HG03378 (cell line): ENCODE measurements at regions not wholly inside any gene's neighbourhood (a gene's known extent, or its start where the extent isn't known, plus 50 kb on each side); places are given as distances from the start of the nearest gene placed in this dataset.

Source experiments
- ATAC-seq: cut with Tn5 transposase; IDR thresholded peaks from one replicate; pipeline ENCODE4 v1.9.1; 2021; ENCODE audit warnings: mild to moderate bottlenecking, moderate library complexity; ENCODE audit not compliant: unreplicated experiment

- ATAC-seq, result no peak
These were observed 235.8 kb upstream of the MIR17HG start for GRCh38 chr13:91111476-91112200.

DNA sequence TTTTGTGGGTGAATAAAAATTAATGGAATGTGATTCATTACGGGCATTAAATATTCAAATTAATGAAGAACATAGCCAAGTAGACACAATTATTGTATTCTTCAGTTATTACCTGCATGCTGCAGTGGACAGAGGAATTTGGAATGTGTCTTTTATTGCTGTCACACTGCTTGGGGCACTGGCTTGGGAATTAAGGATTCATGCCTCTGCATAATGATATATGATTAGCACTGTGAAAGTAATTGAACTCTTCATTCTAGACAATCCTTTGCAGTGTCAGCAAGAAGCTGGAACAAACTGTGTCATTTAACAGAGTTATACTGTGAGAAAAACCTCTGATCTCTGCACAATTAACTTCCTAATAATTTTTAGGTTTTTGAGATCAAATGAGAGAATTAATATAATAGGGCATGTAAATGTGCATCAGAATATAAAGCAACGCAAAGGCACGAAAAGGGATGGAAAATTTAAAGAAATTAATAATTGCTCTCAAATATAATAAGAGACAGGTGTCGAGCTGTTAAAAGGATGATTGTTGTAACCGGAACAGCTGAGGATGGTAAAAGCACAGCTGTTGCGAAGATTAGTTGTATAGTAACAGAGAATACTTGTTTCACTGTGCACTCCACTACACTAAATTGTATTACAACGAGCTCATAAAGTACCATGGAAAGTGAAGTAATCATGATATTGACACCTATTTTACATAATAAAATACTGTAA lies 235.1 kb upstream of the MIR17HG start:
- ATAC-seq, result no peak

DNA sequence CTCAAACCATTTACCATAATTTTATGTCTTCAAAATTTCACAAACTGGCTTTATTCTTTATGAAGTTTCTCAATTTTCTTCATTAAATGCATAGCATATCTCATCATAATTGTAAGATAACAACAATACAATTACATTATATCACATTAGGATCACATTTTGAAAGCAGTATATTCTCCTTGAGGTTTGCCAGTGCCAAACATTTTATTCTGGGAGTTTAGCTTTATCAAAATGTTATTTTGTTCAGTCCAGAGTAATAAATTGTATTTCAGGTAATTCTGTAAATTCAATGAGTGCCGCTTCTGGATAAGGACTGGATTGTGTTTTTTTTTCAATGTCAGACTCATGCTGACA lies 234.6 kb upstream of the MIR17HG start:
- ATAC-seq, result no peak

GRCh38 chr13:91115776-91116175 lies 231.7 kb upstream of the MIR17HG start:
- no peak for ATAC-seq

DNA sequence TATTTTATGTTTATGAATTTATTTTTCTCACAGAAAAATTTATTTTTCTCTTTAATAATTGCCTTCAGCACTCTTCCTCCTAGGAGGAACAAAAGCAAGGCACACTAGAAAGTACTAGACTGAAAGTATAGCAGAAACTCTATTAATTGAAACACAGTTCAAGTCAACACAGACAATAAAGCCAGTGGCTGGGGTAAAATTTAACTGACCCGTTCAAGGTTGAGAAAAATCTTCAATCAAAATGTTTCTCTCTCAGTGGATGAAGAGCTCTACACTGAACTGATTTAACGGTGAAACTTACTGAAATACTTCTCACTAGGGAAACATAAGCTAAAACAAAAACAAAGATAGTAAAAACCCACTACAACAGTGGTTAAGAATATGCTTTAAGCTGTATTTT lies 230.1 kb upstream of the MIR17HG start:
- ATAC-seq, result no peak

DNA sequence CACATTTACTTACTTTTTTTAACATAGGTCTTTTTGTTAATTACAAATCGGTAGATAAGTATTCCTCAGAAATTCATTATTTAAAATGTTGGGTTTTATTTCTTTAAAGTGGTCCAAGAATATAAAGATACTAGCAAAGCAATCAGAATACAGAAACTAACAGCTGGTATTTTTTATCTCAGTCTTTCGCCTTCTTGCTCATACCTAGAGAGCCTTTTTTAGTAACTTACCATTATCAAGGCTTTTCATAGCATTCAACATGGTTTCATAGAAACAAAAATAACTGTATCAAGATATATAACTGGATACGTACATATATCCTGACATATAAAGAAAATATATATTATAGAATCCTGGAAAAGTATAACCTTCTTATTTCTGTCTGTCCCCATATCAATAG lies 227.8 kb upstream of the MIR17HG start:
- peak; percentile 53 for ATAC-seq

DNA sequence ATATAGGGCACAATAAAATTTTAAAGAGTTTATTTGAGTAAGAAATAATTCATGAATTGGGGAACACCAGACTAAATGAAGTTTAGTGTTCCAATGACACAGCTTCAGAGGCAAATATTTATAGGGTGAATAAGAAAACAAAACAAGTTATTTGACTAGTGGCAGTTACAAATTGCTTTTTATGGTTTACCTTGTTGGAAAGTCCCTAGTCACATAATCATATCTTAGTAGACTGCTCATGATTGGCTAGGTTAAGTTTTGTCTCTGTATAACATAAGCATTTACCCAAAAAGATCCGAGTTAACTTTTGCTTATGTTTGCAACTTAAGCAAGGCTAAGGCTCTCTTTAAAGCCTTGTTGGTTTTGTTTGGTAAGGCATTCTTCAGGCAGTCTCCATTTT lies 224.7 kb upstream of the MIR17HG start:
- no peak for ATAC-seq

- peak; percentile 55 for ATAC-seq
These were observed 223.9 kb upstream of the MIR17HG start for GRCh38 chr13:91123456-91124127.

DNA sequence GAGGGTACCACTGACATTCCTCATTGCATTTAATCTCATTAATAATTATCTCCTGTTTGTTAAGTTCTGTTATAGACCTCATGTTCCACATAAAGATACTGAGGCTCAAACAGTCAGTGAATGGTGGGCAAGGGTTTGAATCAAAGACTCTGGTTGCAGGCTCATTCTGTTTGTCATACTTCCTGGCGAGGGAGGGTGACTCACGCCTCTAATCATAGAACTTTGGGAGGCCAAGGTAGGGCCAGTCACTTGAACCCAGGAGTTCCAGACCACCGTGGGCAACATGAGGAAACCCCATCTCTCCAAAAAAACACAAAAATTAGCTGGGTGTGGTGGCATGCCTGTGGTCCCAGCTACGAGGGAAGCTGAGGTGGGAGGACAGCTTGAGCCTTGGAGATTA lies 220.7 kb upstream of the MIR17HG start:
- ATAC-seq, result no peak

GRCh38 chr13:91127995-91128394 lies 219.5 kb upstream of the MIR17HG start:
- ATAC-seq, result no peak

DNA sequence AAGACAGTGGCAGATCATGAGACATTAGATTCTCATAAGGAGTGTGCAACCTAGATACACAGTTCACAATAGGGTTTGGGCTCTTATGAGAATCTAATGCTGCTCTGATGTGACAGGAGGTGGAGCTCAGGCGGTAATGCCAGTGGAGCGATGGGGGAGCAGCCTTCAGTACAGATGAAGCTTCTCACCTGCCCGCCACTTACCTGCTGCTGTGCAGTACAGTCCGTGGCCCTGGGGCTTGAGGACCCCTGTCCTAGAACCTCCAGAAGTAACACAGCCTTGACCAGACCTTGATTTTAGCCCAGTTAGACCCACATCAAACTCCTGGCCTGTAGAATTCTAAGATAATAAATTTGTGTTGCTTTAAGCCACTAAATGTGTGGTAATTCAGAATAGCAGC lies 215.1 kb upstream of the MIR17HG start:
- no peak for ATAC-seq

GRCh38 chr13:91132786-91133185 lies 214.7 kb upstream of the MIR17HG start:
- no peak for ATAC-seq

GRCh38 chr13:91133941-91134802 lies 213.3 kb upstream of the MIR17HG start:
- peak; percentile 91 for ATAC-seq

DNA sequence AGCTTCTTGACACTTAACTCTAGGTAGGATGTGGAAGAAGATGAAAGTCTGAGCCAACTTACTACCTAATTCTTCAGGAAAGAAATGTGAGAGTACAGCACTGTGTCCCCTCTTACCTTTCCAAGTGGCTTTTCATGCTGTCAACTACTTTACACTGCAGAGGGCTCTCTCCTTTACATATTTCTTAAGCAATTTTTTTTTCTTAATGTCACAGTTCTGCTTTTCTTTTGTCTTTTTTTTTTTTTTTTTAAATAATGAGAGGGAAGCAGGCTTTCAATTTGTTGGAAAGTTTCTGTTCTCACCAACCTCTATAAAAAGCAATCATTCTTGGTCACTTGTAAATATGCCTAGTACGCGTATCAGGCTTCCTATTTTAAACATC lies 212.7 kb upstream of the MIR17HG start:
- no peak for ATAC-seq

DNA sequence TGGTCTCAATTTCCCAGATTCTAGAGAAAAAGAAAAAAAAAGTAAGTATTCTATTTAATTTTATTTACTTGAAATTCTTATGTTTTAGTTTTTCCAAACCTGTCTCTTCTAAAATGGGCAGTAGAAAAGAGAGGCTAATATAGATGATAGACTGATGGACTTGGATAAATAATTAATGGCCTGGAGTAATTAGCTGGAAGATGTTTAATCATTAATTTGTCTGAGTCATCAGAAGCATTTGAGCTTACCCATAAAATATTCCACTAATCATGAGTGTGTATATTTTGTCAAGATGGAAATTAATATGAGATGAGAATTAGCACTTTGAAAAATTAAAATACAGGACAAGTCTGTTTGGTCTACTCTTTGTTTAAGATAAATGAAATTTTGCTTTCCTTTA lies 212.1 kb upstream of the MIR17HG start:
- ATAC-seq, result no peak

DNA sequence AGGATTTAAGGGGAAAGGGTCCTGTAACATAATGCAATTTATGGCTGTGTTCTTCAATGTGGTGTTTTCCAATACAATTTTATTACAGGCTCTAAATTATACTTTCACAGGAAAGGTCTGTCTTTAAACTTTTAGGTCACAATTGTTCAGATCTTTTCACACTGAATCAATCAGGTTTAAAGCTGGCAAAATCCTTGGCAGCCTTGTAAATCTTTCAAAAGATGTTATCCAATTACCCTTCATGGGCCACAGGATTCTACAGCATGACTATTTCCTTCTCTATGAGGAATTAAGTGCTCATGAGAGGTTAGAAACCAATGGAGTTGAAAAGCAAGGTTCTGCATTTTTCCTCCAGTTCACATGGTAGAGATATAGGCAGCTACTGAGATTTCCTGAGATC lies 211.5 kb upstream of the MIR17HG start:
- no peak for ATAC-seq

DNA sequence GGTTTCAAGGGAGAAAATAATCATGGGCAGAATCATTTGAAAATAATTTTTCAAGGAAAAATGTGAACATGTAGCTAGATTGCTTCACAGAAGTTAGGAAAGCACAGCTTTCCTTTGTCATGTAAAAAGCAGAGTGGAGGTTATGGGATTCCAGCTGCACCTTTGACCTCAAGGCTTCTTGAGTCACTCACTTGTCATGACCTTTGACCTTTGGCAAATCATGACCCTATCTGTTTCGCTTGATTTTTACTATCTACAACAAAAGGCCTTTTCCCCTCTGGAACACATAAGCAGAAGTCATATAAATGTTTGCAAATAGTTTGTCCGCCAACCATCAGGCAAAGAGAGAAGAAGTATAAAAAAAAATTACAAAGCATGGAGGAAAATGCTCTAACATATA lies 210.7 kb upstream of the MIR17HG start:
- no peak for ATAC-seq

DNA sequence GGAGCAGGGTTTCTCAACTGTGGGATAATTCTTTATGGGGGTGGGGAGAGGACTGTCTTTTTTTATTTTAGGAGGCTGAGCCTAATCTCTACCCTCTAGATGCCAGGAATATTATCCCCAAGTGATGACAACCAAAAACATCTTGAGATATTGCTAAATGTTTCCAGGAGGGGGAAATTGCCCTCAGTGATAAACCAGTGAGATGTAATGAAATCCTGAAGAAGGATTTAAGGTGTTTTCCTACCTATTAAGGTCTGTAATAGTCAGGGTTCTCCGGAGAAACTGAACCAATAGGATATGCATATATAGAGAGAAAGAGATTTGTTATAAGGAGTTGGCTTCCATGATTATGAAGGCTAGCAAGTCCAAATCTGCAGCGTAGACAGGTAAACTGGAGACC lies 208.3 kb upstream of the MIR17HG start:
- no peak for ATAC-seq

GRCh38 chr13:91141543-91142061 lies 205.9 kb upstream of the MIR17HG start:
- ATAC-seq, result no peak

DNA sequence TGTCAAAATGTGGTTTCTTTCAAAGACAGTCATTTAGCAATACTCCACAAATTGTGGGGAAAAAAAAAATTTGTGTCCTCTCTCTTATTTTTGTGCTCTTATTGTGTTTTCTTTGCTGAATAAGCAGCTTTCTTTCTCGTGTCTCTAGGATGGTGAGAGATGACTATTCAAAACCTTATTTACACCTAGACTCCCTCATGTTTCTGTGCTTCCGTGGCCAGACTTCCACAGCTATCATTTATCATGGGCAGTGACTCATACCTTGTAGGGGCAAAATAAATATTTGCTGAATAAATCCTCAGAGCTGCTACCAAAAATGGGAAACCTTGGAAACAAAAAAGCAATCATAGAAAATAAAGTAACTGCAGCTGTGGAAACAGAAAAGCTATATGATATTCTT lies 204.9 kb upstream of the MIR17HG start:
- ATAC-seq, result no peak

- no peak for ATAC-seq
These were observed 203.4 kb upstream of the MIR17HG start for GRCh38 chr13:91144054-91144453.
